ENCODE measurements at regions not wholly inside any gene's neighbourhood (a gene's known extent, or its start where the extent isn't known, plus 50 kb on each side); places are given as distances from the start of the nearest gene placed in this dataset.
"Not testable (repeated sequence)": the region's sequence is repeated elsewhere in the genome, so short reads cannot be mapped to it uniquely, and the experiment has no call there.

GRCh38 chr6:134432036-134432435 is 114.1 kb upstream of the SGK1 start:
- no peak for DNase-seq (ENCODE audit: extremely low spot score)
- TF ChIP-seq POLR2AphosphoS5 (IDR thresholded peaks at IDR 0.05) (no peak), EP300 (IDR thresholded peaks at IDR 0.05) (no peak), POLR2A (IDR thresholded peaks at IDR 0.05; ENCODE audit: low read depth) (no peak), CTCF (IDR thresholded peaks at IDR 0.05) (no peak)
- Histone ChIP-seq H3K4me3 (no peak overlapping the region), H3K9me3 (no peaks in the 10 kb centered on the region), H3K27me3 (no peaks in the 10 kb centered on the region), H3K27ac (replicated peaks in 1 of 4) (no peak overlapping the region), H3K36me3 (no peaks in the 10 kb centered on the region), H3K4me1 (peaks cover 0 to 7% (median 0%) of the 10 kb centered on the region in 4 donors)
- intact Hi-C loops (cut with DNase I), result no loop called here
- 50% methylated on average over 2 of the region's 2 CpGs for WGBS

- TF ChIP-seq POLR2AphosphoS5 (IDR thresholded peaks at IDR 0.05) (no peak), CTCF (IDR thresholded peaks at IDR 0.05) (no peak), POLR2A (IDR thresholded peaks at IDR 0.05; ENCODE audit: low read depth) (no peak), EP300 (IDR thresholded peaks at IDR 0.05) (no peak)
- 90% methylated on average over 3 of the region's 3 CpGs for WGBS
- intact Hi-C loops (cut with DNase I), result no loop called here
- no peak overlapping the region for H3K27ac ChIP-seq (replicated peaks in 1 of 4)
- H3K9me3 ChIP-seq, result no peaks in the 10 kb centered on the region
- H3K36me3 ChIP-seq, result no peaks in the 10 kb centered on the region
- no peak for DNase-seq (ENCODE audit: extremely low spot score)
- no peak overlapping the region for H3K4me3 ChIP-seq
- peaks cover 0 to 1% (median 0%) of the 10 kb centered on the region in 4 donors for H3K4me1 ChIP-seq
- H3K27me3 ChIP-seq, result no peaks in the 10 kb centered on the region
Measured at GRCh38 chr6:134431421-134431859, 113.5 kb upstream of the SGK1 start.

GRCh38 chr6:134429861-134430380 is 112.0 kb upstream of the SGK1 start:
- no peaks in the 10 kb centered on the region for H3K9me3 ChIP-seq
- no peaks in the 10 kb centered on the region for H3K27me3 ChIP-seq
- no peaks in the 10 kb centered on the region for H3K36me3 ChIP-seq
- DNase-seq (ENCODE audit: extremely low spot score), result no peak
- H3K4me1 ChIP-seq, result peaks cover 0 to 3% (median 0%) of the 10 kb centered on the region in 4 donors
- intact Hi-C loops (cut with DNase I), result no loop called here
- WGBS, result 83% methylated on average over 4 of the region's 4 CpGs
- no peak overlapping the region for H3K27ac ChIP-seq (replicated peaks in 1 of 4)
- H3K4me3 ChIP-seq, result no peak overlapping the region
- TF ChIP-seq POLR2AphosphoS5 (IDR thresholded peaks at IDR 0.05), result no peak
- TF ChIP-seq CTCF (IDR thresholded peaks at IDR 0.05), result no peak
- TF ChIP-seq EP300 (IDR thresholded peaks at IDR 0.05), result no peak
- TF ChIP-seq POLR2A (IDR thresholded peaks at IDR 0.05; ENCODE audit: low read depth), result no peak

- WGBS, result 83% methylated on average over 1 of the region's 1 CpG
- Histone ChIP-seq H3K4me3 (no peak overlapping the region), H3K27me3 (no peaks in the 10 kb centered on the region), H3K36me3 (no peaks in the 10 kb centered on the region), H3K27ac (replicated peaks in 1 of 4) (no peak overlapping the region), H3K4me1 (peaks cover 0 to 3% (median 0%) of the 10 kb centered on the region in 4 donors), H3K9me3 (no peaks in the 10 kb centered on the region)
- DNase-seq (ENCODE audit: extremely low spot score), result no peak
- intact Hi-C loops (cut with DNase I), result no loop called here
- TF ChIP-seq POLR2A (IDR thresholded peaks at IDR 0.05; ENCODE audit: low read depth), result no peak
- no peak for TF ChIP-seq CTCF (IDR thresholded peaks at IDR 0.05)
- TF ChIP-seq POLR2AphosphoS5 (IDR thresholded peaks at IDR 0.05), result no peak
- no peak for TF ChIP-seq EP300 (IDR thresholded peaks at IDR 0.05)
Measured at GRCh38 chr6:134427721-134428120, 109.8 kb upstream of the SGK1 start.

- 94% methylated on average over 4 of the region's 4 CpGs for WGBS
- no peak for TF ChIP-seq EP300 (IDR thresholded peaks at IDR 0.05)
- no peak for TF ChIP-seq CTCF (IDR thresholded peaks at IDR 0.05)
- no peak for TF ChIP-seq POLR2A (IDR thresholded peaks at IDR 0.05; ENCODE audit: low read depth)
- TF ChIP-seq POLR2AphosphoS5 (IDR thresholded peaks at IDR 0.05), result no peak
- H3K36me3 ChIP-seq, result no peaks in the 10 kb centered on the region
- no peak for DNase-seq (ENCODE audit: extremely low spot score)
- no peak overlapping the region for H3K27ac ChIP-seq (replicated peaks in 1 of 4)
- H3K9me3 ChIP-seq, result no peaks in the 10 kb centered on the region
- H3K4me3 ChIP-seq, result no peak overlapping the region
- no peaks in the 10 kb centered on the region for H3K27me3 ChIP-seq
- H3K4me1 ChIP-seq, result peaks cover 0 to 3% (median 1%) of the 10 kb centered on the region in 4 donors
- intact Hi-C loops (cut with DNase I), result no loop called here
Measured at GRCh38 chr6:134426623-134427022, 108.7 kb upstream of the SGK1 start.

GRCh38 chr6:134425917-134426316 is 108.0 kb upstream of the SGK1 start:
- H3K36me3 ChIP-seq; H3K4me3 ChIP-seq; H3K27ac ChIP-seq (replicated peaks in 1 of 4); H3K27me3 ChIP-seq; H3K9me3 ChIP-seq; intact Hi-C loops (cut with DNase I); H3K4me1 ChIP-seq; DNase-seq (ENCODE audit: extremely low spot score): not testable (repeated sequence)
- WGBS, result 100% methylated on average over 1 of the region's 1 CpG

Measured in esophagus muscularis mucosa (tissue), 4 donors.